OCI-LY1 (cell line): ENCODE measurements at regions not wholly inside any gene's neighbourhood (a gene's known extent, or its start where the extent isn't known, plus 50 kb on each side); places are given as distances from the start of the nearest gene placed in this dataset.

ENCODE experiments used
- H2AFZ ChIP-seq: fragments of 200-600 bp; sonication (generic), shearing (Covaris generic); 2 replicates; pipeline ENCODE4 v1.6.0; 2014; ENCODE audit warnings: antibody characterized with exemption, mild to moderate bottlenecking, low read length
- H3F3A ChIP-seq: fragments of 200-600 bp; sonication (generic), shearing (Covaris generic); 2 replicates; pipeline ENCODE4 v1.6.0; 2014; ENCODE audit warnings: mild to moderate bottlenecking, antibody characterized with exemption, low read length, moderate library complexity; ENCODE audit not compliant: insufficient read depth
- H3K27ac ChIP-seq: fragments of 200-600 bp; sonication (generic); 2 replicates; pipeline ENCODE4 v1.5.1; 2014; ENCODE audit warnings: low read length, mixed run types, mild to moderate bottlenecking, low read depth; ENCODE audit not compliant: poor library complexity, severe bottlenecking
- H3K27me3 ChIP-seq: fragments of 200-600 bp; sonication (generic); 2 replicates; pipeline ENCODE4 v1.6.0; 2014; ENCODE audit warnings: antibody characterized with exemption, mild to moderate bottlenecking, low read length, moderate library complexity; ENCODE audit not compliant: insufficient read depth
- H3K36me3 ChIP-seq: fragments of 200-600 bp; sonication (generic); 2 replicates; pipeline ENCODE4 v1.6.1; 2014; ENCODE audit warnings: mild to moderate bottlenecking, antibody characterized with exemption, low read length, moderate library complexity, mixed read lengths; ENCODE audit not compliant: insufficient read depth
- H3K4me1 ChIP-seq: fragments of 200-600 bp; sonication (generic); 2 replicates; pipeline ENCODE4 v1.5.1; 2014; ENCODE audit warnings: mild to moderate bottlenecking, low read length, moderate library complexity; ENCODE audit not compliant: insufficient read depth, severe bottlenecking
- H3K4me2 ChIP-seq: fragments of 200-600 bp; sonication (generic), shearing (Covaris generic); 2 replicates; pipeline ENCODE4 v1.6.1; 2014; ENCODE audit warnings: low read length
- H3K4me3 ChIP-seq: fragments of 200-600 bp; sonication (generic); 2 replicates; pipeline ENCODE4 v1.5.1; 2014; ENCODE audit warnings: low read length, low read depth, mild to moderate bottlenecking, mixed read lengths; ENCODE audit not compliant: poor library complexity, severe bottlenecking
- H3K79me2 ChIP-seq: fragments of 200-600 bp; shearing (Covaris generic); 2 replicates; pipeline ENCODE4 v1.6.1; 2016; ENCODE audit warnings: mixed run types, low read length, mixed read lengths; ENCODE audit not compliant: insufficient read depth
- H3K9ac ChIP-seq: fragments of 200-600 bp; sonication (generic), shearing (Covaris generic); 2 replicates; pipeline ENCODE4 v1.6.1; 2014; ENCODE audit warnings: mild to moderate bottlenecking, low read length, mixed read lengths
- H3K9me2 ChIP-seq: fragments of 200-600 bp; sonication (generic), shearing (Covaris generic); 2 replicates; pipeline ENCODE4 v1.6.1; 2014; ENCODE audit warnings: low read depth, mild to moderate bottlenecking, low read length, mixed read lengths
- H3K9me3 ChIP-seq: fragments of 200-600 bp; shearing (Covaris generic); 2 replicates; pipeline ENCODE4 v1.6.1; 2014; ENCODE audit warnings: low read length, mixed read lengths
- H4K20me1 ChIP-seq: fragments of 200-600 bp; sonication (generic), shearing (Covaris generic); 2 replicates; pipeline ENCODE4 v1.6.0; 2016; ENCODE audit warnings: mild to moderate bottlenecking, low read length; ENCODE audit not compliant: insufficient read depth
- EZH2 ChIP-seq: fragments of 200-600 bp; sonication (generic), shearing (Covaris generic); IDR thresholded peaks from 2 replicates; pipeline ENCODE4 v1.8.0; 2017; ENCODE audit warnings: borderline replicate concordance, mixed run types, mild to moderate bottlenecking, antibody characterized with exemption, low read length, moderate library complexity, mixed read lengths
- TF ChIP-seq, protein P1 (sequence below): fragments of 200-600 bp; sonication (generic), shearing (Covaris generic); IDR thresholded peaks from 2 replicates; pipeline ENCODE4 v1.5.1; 2017; ENCODE audit warnings: mild to moderate bottlenecking, antibody characterized with exemption, low read length, moderate library complexity, mixed read lengths

- no peaks in the 10 kb centered on the region for H3F3A ChIP-seq
- H3K27me3 ChIP-seq, result no peaks in the 10 kb centered on the region
- no peaks in the 10 kb centered on the region for H3K79me2 ChIP-seq
- no peaks in the 10 kb centered on the region for H3K9me2 ChIP-seq
- no peaks in the 10 kb centered on the region for H4K20me1 ChIP-seq
- H3K4me3 ChIP-seq, result no peak overlapping the region
- H3K4me1 ChIP-seq, result no peaks in the 10 kb centered on the region
- H3K9me3 ChIP-seq, result no peaks in the 10 kb centered on the region
- H3K27ac ChIP-seq, result no peak overlapping the region
- H3K4me2 ChIP-seq, result no peak overlapping the region
- TF ChIP-seq, protein P1, sequence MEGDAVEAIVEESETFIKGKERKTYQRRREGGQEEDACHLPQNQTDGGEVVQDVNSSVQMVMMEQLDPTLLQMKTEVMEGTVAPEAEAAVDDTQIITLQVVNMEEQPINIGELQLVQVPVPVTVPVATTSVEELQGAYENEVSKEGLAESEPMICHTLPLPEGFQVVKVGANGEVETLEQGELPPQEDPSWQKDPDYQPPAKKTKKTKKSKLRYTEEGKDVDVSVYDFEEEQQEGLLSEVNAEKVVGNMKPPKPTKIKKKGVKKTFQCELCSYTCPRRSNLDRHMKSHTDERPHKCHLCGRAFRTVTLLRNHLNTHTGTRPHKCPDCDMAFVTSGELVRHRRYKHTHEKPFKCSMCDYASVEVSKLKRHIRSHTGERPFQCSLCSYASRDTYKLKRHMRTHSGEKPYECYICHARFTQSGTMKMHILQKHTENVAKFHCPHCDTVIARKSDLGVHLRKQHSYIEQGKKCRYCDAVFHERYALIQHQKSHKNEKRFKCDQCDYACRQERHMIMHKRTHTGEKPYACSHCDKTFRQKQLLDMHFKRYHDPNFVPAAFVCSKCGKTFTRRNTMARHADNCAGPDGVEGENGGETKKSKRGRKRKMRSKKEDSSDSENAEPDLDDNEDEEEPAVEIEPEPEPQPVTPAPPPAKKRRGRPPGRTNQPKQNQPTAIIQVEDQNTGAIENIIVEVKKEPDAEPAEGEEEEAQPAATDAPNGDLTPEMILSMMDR, result no peak
- TF ChIP-seq EZH2, result no peak
- no peak overlapping the region for H2AFZ ChIP-seq
- no peaks in the 10 kb centered on the region for H3K36me3 ChIP-seq
- H3K9ac ChIP-seq, result no peak overlapping the region
These were observed 1259.1 kb downstream of the EPHA7 start for GRCh38 chr6:92160226-92160625.

DNA sequence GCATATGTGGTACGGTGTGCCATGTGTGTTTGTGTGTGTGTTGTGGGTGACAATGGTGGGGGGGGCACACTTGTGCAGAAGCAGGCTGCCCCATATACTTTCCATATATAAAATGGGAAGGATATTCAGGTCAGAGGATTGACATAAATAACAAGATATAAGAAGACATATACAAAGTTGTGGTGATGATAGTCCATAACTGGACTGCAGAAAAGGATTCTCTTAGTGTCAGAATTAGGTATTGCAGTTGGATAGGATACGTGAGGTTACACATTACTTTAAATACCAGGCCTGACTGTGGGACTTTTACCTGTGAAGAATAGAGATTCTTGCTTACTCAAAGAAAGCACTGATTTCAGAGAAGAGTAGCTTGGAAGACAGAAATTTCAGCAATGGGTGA, 1260.3 kb downstream of the EPHA7 start:
- TF ChIP-seq, protein P1, result no peak
- TF ChIP-seq EZH2, result no peak
- no peaks in the 10 kb centered on the region for H3K9me2 ChIP-seq
- no peak overlapping the region for H3K4me2 ChIP-seq
- no peak overlapping the region for H3K27ac ChIP-seq
- H3K4me3 ChIP-seq, result no peak overlapping the region
- H3K9me3 ChIP-seq, result no peaks in the 10 kb centered on the region
- H3K4me1 ChIP-seq, result no peaks in the 10 kb centered on the region
- H3K27me3 ChIP-seq, result no peaks in the 10 kb centered on the region
- H3F3A ChIP-seq, result no peaks in the 10 kb centered on the region
- H4K20me1 ChIP-seq, result no peaks in the 10 kb centered on the region
- no peak overlapping the region for H2AFZ ChIP-seq
- no peak overlapping the region for H3K9ac ChIP-seq
- H3K79me2 ChIP-seq, result no peaks in the 10 kb centered on the region
- no peaks in the 10 kb centered on the region for H3K36me3 ChIP-seq

- Histone ChIP-seq H3K4me1 (no peaks in the 10 kb centered on the region), H3K9me3 (no peaks in the 10 kb centered on the region), H3K27me3 (no peaks in the 10 kb centered on the region), H3K9me2 (no peaks in the 10 kb centered on the region), H3K9ac (no peak overlapping the region), H3K79me2 (no peaks in the 10 kb centered on the region), H3K4me3 (no peak overlapping the region), H4K20me1 (no peaks in the 10 kb centered on the region), H3F3A (no peaks in the 10 kb centered on the region), H3K36me3 (no peaks in the 10 kb centered on the region), H3K4me2 (no peak overlapping the region), H2AFZ (no peak overlapping the region), H3K27ac (no peak overlapping the region)
- no peak for TF ChIP-seq EZH2
- TF ChIP-seq, protein P1, result no peak
These were observed 1268.8 kb downstream of the EPHA7 start for GRCh38 chr6:92150553-92150952.
